NCI-H1048 (cell line): ENCODE measurements at regions not wholly inside any gene's neighbourhood (a gene's known extent, or its start where the extent isn't known, plus 50 kb on each side); places are given as distances from the start of the nearest gene placed in this dataset.

Experiments used
- DNase-seq: peaks from one replicate; lab custom pipeline; 2025; lab: John Stamatoyannopoulos, UW

- no peak for DNase-seq
Measured at GRCh38 chr10:36224431-36224985, 582.4 kb upstream of the FZD8 start.

DNA sequence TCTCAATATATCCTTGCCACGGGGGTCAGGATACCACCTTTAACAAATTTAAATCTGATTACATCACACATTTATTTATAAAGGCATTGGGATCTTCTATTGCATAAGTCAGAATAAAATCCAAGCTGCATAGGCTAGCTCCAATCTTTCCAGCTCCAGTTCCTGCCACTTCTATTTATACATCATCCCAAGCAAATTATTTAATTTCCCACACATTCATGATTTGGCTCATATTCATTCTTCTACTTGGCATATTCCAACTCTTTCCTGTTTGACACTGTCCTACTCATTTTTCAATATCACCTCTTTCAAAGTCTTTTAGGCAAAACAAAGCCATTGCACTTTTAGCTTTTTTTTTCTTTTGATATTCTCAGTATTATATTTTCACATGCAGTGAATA is 579.0 kb upstream of the FZD8 start:
- no peak for DNase-seq

- DNase-seq = no peak
Measured at GRCh38 chr10:36220151-36220550, 578.1 kb upstream of the FZD8 start.

GRCh38 chr10:36211856-36212255 is 569.8 kb upstream of the FZD8 start:
- no peak for DNase-seq

GRCh38 chr10:36209480-36209879 is 567.4 kb upstream of the FZD8 start:
- no peak for DNase-seq

DNA sequence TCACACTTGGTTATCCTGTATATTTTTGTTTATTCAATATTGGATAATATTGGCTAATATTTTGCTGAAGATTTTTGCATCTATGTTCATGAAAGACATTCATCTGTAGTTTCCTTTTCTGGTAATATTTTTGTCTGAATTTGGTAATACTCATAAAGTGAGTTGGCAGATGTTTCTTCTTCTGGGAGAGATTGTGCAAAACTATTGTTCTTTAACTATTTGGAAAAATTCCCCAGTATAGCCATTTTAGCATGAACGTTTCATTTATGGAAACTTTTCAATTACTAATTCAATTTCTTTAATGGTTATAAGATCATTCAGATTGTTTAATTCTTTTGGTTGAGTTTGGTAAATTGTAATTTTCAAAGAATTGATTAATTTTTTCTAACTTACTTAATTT is 560.8 kb upstream of the FZD8 start:
- DNase-seq = no peak

DNA sequence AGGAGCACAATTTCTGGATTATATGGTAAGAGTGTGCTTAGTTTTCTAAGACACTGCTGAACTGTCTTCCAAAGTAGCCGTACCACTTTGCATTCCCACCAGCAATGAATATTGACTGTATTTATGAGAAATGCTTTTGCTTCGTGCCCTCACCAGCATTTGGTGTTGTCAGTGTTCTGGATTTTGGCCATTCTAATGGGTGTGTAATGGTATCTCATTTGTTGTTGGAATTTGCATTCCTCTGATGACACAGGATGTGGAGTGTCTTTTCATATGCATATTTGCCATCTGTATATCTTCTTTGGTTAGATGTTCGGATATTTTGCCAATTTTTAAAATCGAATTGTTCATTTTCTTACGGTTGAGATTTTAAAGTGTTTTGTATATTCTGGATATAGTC is 558.5 kb upstream of the FZD8 start:
- no peak for DNase-seq

DNA sequence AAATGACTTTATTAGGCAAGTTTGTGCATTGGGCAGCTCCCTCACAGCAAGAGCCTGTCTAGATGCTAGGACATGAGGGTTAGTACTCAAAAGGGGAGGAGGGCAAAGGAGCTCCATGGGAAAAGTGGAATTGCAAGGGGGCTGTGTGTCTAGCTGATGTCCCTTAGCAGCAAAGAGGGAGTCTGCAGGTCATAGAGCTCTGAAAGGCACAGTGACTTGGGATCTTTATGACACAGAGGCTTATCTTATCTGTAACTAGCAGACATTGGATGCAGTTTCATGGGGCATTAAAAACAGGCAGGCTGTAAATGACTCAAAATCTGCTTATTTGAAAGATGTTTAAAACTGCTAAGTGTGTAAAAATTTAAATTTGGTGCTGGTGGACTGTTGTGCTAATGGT is 556.2 kb upstream of the FZD8 start:
- DNase-seq = no peak

- no peak for DNase-seq
Measured at GRCh38 chr10:36195364-36195763, 553.3 kb upstream of the FZD8 start.

GRCh38 chr10:36194276-36194675 is 552.2 kb upstream of the FZD8 start:
- no peak for DNase-seq

DNA sequence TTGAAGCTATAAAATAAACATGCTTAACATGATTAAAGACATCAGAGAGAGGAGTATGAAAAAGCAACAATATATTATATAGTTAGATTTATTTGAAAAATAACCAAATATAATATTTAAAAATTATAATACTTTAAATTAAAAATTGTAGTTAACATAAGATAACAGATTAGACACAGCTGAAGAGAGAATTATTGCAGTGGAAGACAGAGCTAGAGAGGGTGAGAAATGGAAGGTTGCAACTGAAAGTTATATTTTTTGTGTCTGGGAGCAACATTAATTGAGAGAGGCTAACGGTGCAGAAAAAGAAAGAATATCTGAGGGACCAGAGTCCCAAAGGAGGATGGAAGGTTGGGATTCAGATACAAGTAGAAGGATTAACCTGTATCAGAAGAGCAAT is 548.9 kb upstream of the FZD8 start:
- DNase-seq = no peak

DNA sequence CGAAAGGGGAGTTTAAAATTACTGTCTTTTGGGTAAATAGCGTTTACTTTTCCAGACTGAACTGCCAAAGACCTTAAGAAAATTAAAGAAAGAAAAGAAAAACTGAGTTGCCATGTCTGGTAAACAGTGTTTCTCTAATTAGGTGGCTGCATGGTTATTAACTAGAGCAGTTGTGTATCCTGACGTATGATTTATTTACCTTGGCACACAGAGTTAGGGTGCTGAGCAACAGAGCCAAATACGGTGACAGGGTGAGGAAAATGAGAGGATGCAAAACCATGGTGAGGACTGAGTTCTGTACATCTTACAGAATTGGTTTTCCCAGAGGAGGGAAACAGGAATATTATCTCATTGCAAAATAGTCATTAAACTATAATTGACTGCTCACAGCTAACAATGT is 546.4 kb upstream of the FZD8 start:
- DNase-seq = no peak

- DNase-seq = no peak
Measured at GRCh38 chr10:36188080-36188453, 546.0 kb upstream of the FZD8 start.

- no peak for DNase-seq
Measured at GRCh38 chr10:36187380-36188079, 545.4 kb upstream of the FZD8 start.

GRCh38 chr10:36185097-36185496 is 543.0 kb upstream of the FZD8 start:
- DNase-seq = no peak

- DNase-seq = no peak
Measured at GRCh38 chr10:36183726-36184125, 541.6 kb upstream of the FZD8 start.

DNA sequence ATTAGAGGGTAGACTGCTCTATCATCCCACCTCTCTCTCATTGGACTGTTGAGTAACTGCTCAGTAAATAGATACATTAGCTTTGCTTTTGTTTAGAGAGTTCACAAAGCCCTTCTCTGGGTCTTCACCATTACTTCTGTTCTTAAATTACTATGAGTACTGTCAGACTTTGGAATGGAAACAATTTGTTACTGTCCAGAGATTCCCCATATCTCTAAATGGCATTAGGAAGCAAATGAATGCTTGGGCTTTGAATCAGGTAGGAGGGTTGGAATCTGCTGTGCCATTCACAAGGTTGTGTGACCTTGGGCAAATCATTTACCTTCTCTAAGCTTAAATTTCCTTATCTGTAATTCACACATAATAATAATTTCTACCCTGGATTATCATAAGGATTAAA is 541.0 kb upstream of the FZD8 start:
- DNase-seq = no peak

- DNase-seq = no peak
Measured at GRCh38 chr10:36182606-36183005, 540.5 kb upstream of the FZD8 start.

DNA sequence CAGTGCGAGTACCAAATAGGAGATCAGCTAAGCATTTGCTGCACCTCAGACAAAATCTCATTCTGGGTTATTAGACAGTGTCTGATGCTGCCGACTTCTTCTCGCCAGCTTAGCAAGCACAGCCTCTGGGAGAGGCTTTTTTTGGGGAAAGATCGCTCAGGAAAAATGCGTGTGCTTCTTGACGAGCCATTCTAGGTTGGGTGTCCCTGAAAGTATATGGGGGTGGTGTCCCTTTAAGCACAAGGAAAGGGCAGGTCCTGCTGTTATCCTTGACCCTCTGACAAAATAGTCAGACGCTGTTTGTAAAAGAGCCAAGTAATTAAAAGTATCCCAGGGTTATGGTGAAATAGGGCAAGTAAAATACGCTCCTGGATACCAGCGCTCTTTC is 540.1 kb upstream of the FZD8 start:
- DNase-seq = no peak

DNA sequence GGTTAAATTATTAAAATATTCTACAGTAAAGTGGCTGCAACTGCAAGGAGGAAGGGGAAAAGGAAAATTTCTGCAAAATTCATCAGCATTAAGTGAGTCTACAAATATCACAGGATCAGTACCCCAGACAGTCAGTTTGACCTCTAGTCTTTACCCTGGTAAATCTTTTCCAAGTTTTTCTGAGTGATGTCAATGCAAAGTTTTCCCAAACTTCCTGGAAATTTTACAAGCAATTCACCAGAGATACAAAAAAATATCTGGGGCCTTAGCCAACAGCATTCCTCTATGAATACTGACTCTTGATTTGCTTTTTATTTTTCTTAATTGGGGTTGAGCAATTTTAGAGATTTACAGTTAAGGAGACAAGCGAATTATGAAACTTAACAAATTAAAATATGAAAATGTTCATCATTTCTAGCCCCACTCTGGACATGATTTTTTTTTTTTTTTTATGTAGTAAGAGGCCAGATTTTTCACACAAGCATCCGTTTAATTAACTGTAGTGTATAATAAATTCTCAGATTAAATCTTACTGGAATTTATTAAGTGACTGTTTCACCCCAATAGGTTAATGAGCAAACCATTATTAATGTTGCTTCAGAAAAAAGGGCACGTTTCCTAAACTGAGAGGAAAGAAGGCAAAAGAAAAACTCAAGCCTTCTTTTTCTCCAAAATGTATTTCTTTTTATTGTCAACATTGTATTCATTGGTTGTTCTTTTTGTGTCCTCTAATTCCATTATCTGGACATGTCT is 539.5 kb upstream of the FZD8 start:
- DNase-seq = no peak

DNA sequence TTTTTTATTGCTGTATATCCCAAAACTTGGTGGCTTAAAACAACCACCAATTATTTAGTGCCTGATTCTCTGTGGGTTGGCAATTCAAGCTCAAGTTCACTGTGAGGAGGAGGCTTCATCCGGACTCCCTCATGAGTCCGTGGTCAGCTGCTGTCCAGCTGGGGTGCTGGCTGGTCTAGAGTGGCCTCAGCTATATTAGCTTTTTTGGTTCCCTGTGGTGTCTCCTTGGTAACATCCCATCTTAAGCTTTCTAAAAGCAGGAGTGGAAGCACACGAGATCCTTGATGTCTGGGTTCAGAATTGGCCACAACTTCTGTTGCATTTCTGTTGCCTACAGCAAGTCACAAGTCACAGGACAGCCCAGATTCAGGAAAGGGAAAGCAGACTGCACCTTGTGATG is 536.5 kb upstream of the FZD8 start:
- no peak for DNase-seq

- no peak for DNase-seq
Measured at GRCh38 chr10:36177071-36177470, 535.0 kb upstream of the FZD8 start.

DNA sequence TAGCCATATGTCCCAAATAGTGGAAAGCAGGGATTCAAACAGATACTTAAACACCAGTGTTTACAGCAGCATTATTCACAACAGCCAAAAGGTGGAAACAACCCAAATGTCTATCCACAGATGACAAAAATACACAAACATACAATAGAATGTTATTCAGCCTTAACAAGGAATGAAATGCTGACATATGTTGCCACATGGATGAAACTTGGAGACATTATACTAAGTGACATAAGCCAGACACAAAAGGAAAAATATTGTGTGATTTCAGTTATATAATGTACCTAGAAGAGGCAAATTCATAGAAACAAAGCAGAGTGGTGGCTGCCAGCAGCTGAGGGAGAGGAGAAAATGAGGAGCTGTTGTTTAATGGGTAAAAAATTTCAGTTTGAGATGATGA is 533.9 kb upstream of the FZD8 start:
- DNase-seq = no peak

GRCh38 chr10:36173364-36173763 is 531.3 kb upstream of the FZD8 start:
- no peak for DNase-seq
